A549 (cell line): ENCODE measurements at regions not wholly inside any gene's neighbourhood (a gene's known extent, or its start where the extent isn't known, plus 50 kb on each side); places are given as distances from the start of the nearest gene placed in this dataset.

ENCODE experiments used
- CEBPB ChIP-seq, 2 experiments: fragments of >200 bp in 1 of 2; sonication (Bioruptor Twin) in 1 of 2; formaldehyde crosslinking in 1 of 2; IDR thresholded peaks; 2 replicates each; pipeline ENCODE4 v1.6.1; 2012 to 2016
- CTCF ChIP-seq: fragments of >200 bp; sonication (Bioruptor Twin); formaldehyde crosslinking; IDR thresholded peaks from 3 replicates; pipeline ENCODE4 v1.5.1; 2016
- EP300 ChIP-seq, 2 experiments: fragments of >200 bp; sonication (Bioruptor Twin); formaldehyde crosslinking; IDR thresholded peaks; 2 replicates in 1 of 2; 3 replicates in 1 of 2; pipeline ENCODE4 v1.6.1; 2016 to 2017
- HES2 ChIP-seq: fragments of >200 bp; sonication (Bioruptor Twin); formaldehyde crosslinking; IDR thresholded peaks from 2 replicates; pipeline ENCODE4 v1.6.1; 2016
- HMGXB4 ChIP-seq: fragments of 250-450 bp; sonication (Bioruptor Pico); IDR thresholded peaks from 2 replicates; pipeline ENCODE4 v1.5.0; 2021; ENCODE audit warnings: mild to moderate bottlenecking, moderate library complexity, borderline replicate concordance
- JUN ChIP-seq, 2 experiments: fragments of >200 bp; sonication (Bioruptor Twin); formaldehyde crosslinking; IDR thresholded peaks; 2 replicates in 1 of 2; 3 replicates in 1 of 2; pipeline ENCODE4 v1.6.1; 2016 to 2017
- POLR2A ChIP-seq: IDR thresholded peaks from 2 replicates; pipeline ENCODE4 v1.6.1; 2012; ENCODE audit warnings: mild to moderate bottlenecking, low read length
- REST ChIP-seq: fragments of 200-600 bp; sonication (generic); IDR thresholded peaks from 2 replicates; pipeline ENCODE4 v1.6.1; 2016; ENCODE audit warnings: antibody characterized with exemption, mild to moderate bottlenecking, moderate library complexity
- RNF2 ChIP-seq: fragments of 200-600 bp; sonication (generic); IDR thresholded peaks from 2 replicates; pipeline ENCODE4 v1.6.1; 2016; ENCODE audit warnings: low read depth, mild to moderate bottlenecking, antibody characterized with exemption, moderate library complexity, borderline replicate concordance

GRCh38 chr1:47682198-47682597 is 244.4 kb downstream of the FOXD2 start:
- TF ChIP-seq CTCF (no peak), REST (no peak), EP300 (IDR thresholded peaks at IDR 0.05) (no peak), RNF2 (no peak), CEBPB (IDR thresholded peaks at IDR 0.05) (no peak), POLR2A (no peak), JUN (IDR thresholded peaks at IDR 0.05) (no peak), HES2 (no peak), HMGXB4 (CRISPR knock-in tag) (no peak)
